Vagina (tissue), 2 donors: ENCODE measurements at regions not wholly inside any gene's neighbourhood (a gene's known extent, or its start where the extent isn't known, plus 50 kb on each side); places are given as distances from the start of the nearest gene placed in this dataset.

ENCODE experiments used
- CTCF ChIP-seq, 3 experiments: fragments of 450-650 bp in 2 of 3; fragments of 200-600 bp in 1 of 3; sonication (generic) in 1 of 3; IDR thresholded peaks; one replicate each; pipeline ENCODE4 v1.5.1; 2017 to 2019; ENCODE audit warnings: antibody characterized with exemption in 3 of 3, mild to moderate bottlenecking in 2 of 3, moderate library complexity in 2 of 3
- POLR2A ChIP-seq, 2 donors: fragments of 450-650 bp; IDR thresholded peaks; one replicate each; pipeline ENCODE4 v1.6.1; 2017; ENCODE audit warnings: antibody characterized with exemption in 2 of 2, mild to moderate bottlenecking in 2 of 2, moderate library complexity in 2 of 2

- TF ChIP-seq CTCF (IDR thresholded peaks at IDR 0.05): no peak
- TF ChIP-seq POLR2A (IDR thresholded peaks at IDR 0.05): no peak
These were observed 81.2 kb upstream of the APC start for GRCh38 chr5:112656451-112656850.
